ENCODE measurements at regions not wholly inside any gene's neighbourhood (a gene's known extent, or its start where the extent isn't known, plus 50 kb on each side); places are given as distances from the start of the nearest gene placed in this dataset.
A peak's percentile ranks its signal among the peaks of the same experiment; 100 is the strongest.

GRCh38 chr14:42013153-42013552, 406.5 kb downstream of the LRFN5 start:
- H3K4me3 ChIP-seq, result no peak overlapping the region
- no peak for TF ChIP-seq Cebpa-rat (IDR thresholded peaks at IDR 0.05)
- no peak overlapping the region for H3K9ac ChIP-seq
- no peaks in the 10 kb centered on the region for H4K20me1 ChIP-seq
- H3K27me3 ChIP-seq, result no peaks in the 10 kb centered on the region
- no peak overlapping the region for H3K27ac ChIP-seq
- peaks cover 0 to 28% (median 6%) of the 10 kb centered on the region in 10 experiments; a peak in 7 of 20 replicates for H3K4me1 ChIP-seq
- H3K4me2 ChIP-seq, result no peak overlapping the region
- no peaks in the 10 kb centered on the region for H3K36me3 ChIP-seq
- H3K9me3 ChIP-seq (replicated peaks in 1 of 11), result no peaks in the 10 kb centered on the region

- Histone ChIP-seq H3K9me3 (replicated peaks in 1 of 11) (no peaks in the 10 kb centered on the region), H3K27ac (peak overlapping the region in 3 of 11 experiments; percentile 38 to 62 (median 44); a peak in 6 of 22 replicates), H3K36me3 (no peaks in the 10 kb centered on the region), H4K20me1 (no peaks in the 10 kb centered on the region), H3K9ac (no peak overlapping the region; a peak in 1 of 22 replicates), H3K27me3 (no peaks in the 10 kb centered on the region), H3K4me3 (no peak overlapping the region), H3K4me1 (peaks cover 0 to 28% (median 6%) of the 10 kb centered on the region in 10 experiments; a peak in 7 of 20 replicates), H3K4me2 (peak overlapping the region in 8 of 11 experiments; percentile 3 to 62 (median 34); a peak in 11 of 22 replicates)
- TF ChIP-seq Cebpa-rat (IDR thresholded peaks at IDR 0.05), result no peak
Measured at GRCh38 chr14:42011221-42011620, 404.5 kb downstream of the LRFN5 start.

GRCh38 chr14:42004321-42004720, 397.6 kb downstream of the LRFN5 start:
- Histone ChIP-seq H3K4me1 (no peaks in the 10 kb centered on the region), H3K4me2 (no peak overlapping the region), H4K20me1 (no peaks in the 10 kb centered on the region), H3K9me3 (replicated peaks in 1 of 11) (no peaks in the 10 kb centered on the region), H3K27ac (no peak overlapping the region), H3K36me3 (no peaks in the 10 kb centered on the region), H3K9ac (no peak overlapping the region), H3K27me3 (no peaks in the 10 kb centered on the region), H3K4me3 (no peak overlapping the region)
- no peak for TF ChIP-seq Cebpa-rat (IDR thresholded peaks at IDR 0.05)

- Histone ChIP-seq H4K20me1 (no peaks in the 10 kb centered on the region), H3K9ac (no peak overlapping the region), H3K9me3 (replicated peaks in 1 of 11) (no peaks in the 10 kb centered on the region), H3K4me3 (no peak overlapping the region), H3K27me3 (no peaks in the 10 kb centered on the region), H3K4me1 (no peaks in the 10 kb centered on the region), H3K27ac (no peak overlapping the region), H3K4me2 (no peak overlapping the region), H3K36me3 (no peaks in the 10 kb centered on the region)
- TF ChIP-seq Cebpa-rat (IDR thresholded peaks at IDR 0.05), result no peak
Measured at GRCh38 chr14:42002141-42002540, 395.5 kb downstream of the LRFN5 start.

GRCh38 chr14:42001431-42001830, 394.8 kb downstream of the LRFN5 start:
- Histone ChIP-seq H3K36me3 (no peaks in the 10 kb centered on the region), H3K4me2 (no peak overlapping the region), H3K9ac (no peak overlapping the region), H3K9me3 (replicated peaks in 1 of 11) (no peaks in the 10 kb centered on the region), H3K27ac (no peak overlapping the region), H3K4me1 (no peaks in the 10 kb centered on the region), H3K27me3 (no peaks in the 10 kb centered on the region), H3K4me3 (no peak overlapping the region), H4K20me1 (no peaks in the 10 kb centered on the region)
- no peak for TF ChIP-seq Cebpa-rat (IDR thresholded peaks at IDR 0.05)

- H3K4me2 ChIP-seq, result no peak overlapping the region
- no peaks in the 10 kb centered on the region for H3K9me3 ChIP-seq (replicated peaks in 1 of 11)
- no peaks in the 10 kb centered on the region for H3K36me3 ChIP-seq
- H3K4me3 ChIP-seq, result no peak overlapping the region
- H4K20me1 ChIP-seq, result no peaks in the 10 kb centered on the region
- no peaks in the 10 kb centered on the region for H3K4me1 ChIP-seq
- H3K27me3 ChIP-seq, result no peaks in the 10 kb centered on the region
- H3K9ac ChIP-seq, result no peak overlapping the region
- TF ChIP-seq Cebpa-rat (IDR thresholded peaks at IDR 0.05), result no peak
- H3K27ac ChIP-seq, result no peak overlapping the region
Measured at GRCh38 chr14:42000450-42000849, 393.8 kb downstream of the LRFN5 start.

- no peak overlapping the region for H3K4me3 ChIP-seq
- no peaks in the 10 kb centered on the region for H3K36me3 ChIP-seq
- no peaks in the 10 kb centered on the region for H4K20me1 ChIP-seq
- no peaks in the 10 kb centered on the region for H3K27me3 ChIP-seq
- H3K9ac ChIP-seq, result no peak overlapping the region
- no peak for TF ChIP-seq Cebpa-rat (IDR thresholded peaks at IDR 0.05)
- H3K27ac ChIP-seq, result no peak overlapping the region
- peaks cover 0 to 11% (median 0%) of the 10 kb centered on the region in 10 experiments; a peak in 3 of 20 replicates for H3K4me1 ChIP-seq
- no peak overlapping the region for H3K4me2 ChIP-seq
- H3K9me3 ChIP-seq (replicated peaks in 1 of 11), result no peaks in the 10 kb centered on the region
Measured at GRCh38 chr14:41993687-41994086, 387.0 kb downstream of the LRFN5 start.

DNA sequence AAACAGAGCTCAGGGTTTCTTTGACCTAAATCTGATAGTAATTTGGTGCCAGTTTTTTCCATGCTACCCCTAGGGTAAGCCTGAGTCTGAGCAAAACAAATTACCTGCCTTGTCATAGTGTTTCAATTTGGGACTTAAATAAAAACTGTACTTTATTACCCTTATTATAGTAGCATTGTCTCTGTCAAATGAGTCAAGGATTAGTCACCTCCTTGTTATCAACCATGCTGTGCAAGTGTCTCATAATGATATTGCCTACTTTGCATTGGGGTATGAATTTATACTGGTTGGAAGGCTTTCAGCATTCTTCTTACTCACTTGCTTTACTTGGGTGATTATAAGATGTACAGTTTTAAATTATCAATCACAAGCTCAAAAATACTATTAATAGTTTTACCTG, 380.0 kb downstream of the LRFN5 start:
- H3K27ac ChIP-seq, result peak overlapping the region in 2 of 11 experiments; percentile 57 to 58; a peak in 3 of 22 replicates
- H3K27me3 ChIP-seq, result no peaks in the 10 kb centered on the region
- H3K4me1 ChIP-seq, result peaks cover 0 to 34% (median 0%) of the 10 kb centered on the region in 10 experiments; a peak in 6 of 20 replicates
- H3K36me3 ChIP-seq, result no peaks in the 10 kb centered on the region
- H4K20me1 ChIP-seq, result no peaks in the 10 kb centered on the region
- no peak for TF ChIP-seq Cebpa-rat (IDR thresholded peaks at IDR 0.05)
- no peak overlapping the region for H3K9ac ChIP-seq
- no peak overlapping the region for H3K4me3 ChIP-seq
- H3K4me2 ChIP-seq, result peak overlapping the region in 3 of 11 experiments; percentile 32 to 67 (median 58); a peak in 5 of 22 replicates
- H3K9me3 ChIP-seq (replicated peaks in 1 of 11), result no peaks in the 10 kb centered on the region

DNA sequence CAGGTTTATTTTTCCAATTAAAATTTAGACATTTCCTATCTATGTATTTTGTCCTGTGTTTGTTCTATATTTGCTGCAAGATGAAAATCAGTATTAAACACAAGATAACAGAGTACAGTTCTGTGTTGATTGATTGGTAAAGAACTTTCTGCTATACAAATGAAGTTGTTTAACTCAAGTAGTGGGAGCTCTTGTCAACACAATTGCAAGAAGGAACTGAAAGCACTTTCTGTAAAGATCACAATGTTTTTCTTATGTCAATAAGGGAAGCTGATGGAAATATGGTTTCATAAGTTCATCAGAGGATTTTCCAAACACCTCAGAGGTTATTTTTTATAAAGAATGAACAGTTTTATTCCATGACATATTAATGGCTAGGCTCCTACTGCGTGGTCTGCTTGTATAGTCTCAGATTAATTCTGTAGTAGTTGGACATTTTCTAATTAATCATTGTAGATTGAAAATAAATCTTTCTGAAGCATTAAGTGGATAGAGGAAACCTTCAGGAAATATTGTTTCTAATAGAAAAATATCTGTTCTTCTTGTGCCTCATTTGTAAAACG, 379.5 kb downstream of the LRFN5 start:
- H3K9ac ChIP-seq, result no peak overlapping the region
- H3K4me2 ChIP-seq, result peak overlapping the region in 3 of 11 experiments; percentile 32 to 67 (median 58); a peak in 5 of 22 replicates

DNA sequence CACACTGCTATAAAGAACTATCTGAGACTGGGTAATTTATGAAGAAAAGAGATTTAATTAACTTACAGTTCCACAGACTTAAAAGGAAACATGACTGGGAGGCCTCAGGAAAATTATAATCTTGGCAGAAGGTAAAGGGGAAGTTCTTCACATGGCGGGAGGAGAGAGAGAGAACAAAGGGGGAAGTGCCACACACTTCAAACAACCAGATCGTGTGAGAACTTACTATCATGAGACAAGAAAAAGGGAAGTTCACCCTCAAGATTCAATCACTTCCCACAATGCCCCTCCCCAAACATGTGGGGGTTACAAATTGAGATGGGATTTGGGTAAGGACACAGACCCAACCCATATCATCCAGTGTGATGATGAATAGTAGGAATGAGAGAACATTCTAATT, 366.5 kb downstream of the LRFN5 start:
- Histone ChIP-seq H4K20me1 (no peaks in the 10 kb centered on the region), H3K4me2 (no peak overlapping the region), H3K36me3 (no peaks in the 10 kb centered on the region), H3K27me3 (no peaks in the 10 kb centered on the region), H3K4me3 (no peak overlapping the region), H3K9me3 (replicated peaks in 1 of 11) (peaks cover 13 to 30% (median 17%) of the 10 kb centered on the region in 11 experiments), H3K9ac (no peak overlapping the region), H3K27ac (peak overlapping the region in 2 of 11 experiments; percentile 31 to 50; a peak in 2 of 22 replicates), H3K4me1 (peaks cover 0 to 9% (median 0%) of the 10 kb centered on the region in 10 experiments; a peak in 3 of 20 replicates)
- no peak for TF ChIP-seq Cebpa-rat (IDR thresholded peaks at IDR 0.05)

More for the DNA sequence above, 379.5 kb downstream of the LRFN5 start:
- H4K20me1 ChIP-seq, result no peaks in the 10 kb centered on the region
- no peaks in the 10 kb centered on the region for H3K36me3 ChIP-seq
- H3K9me3 ChIP-seq (replicated peaks in 1 of 11), result no peaks in the 10 kb centered on the region
- H3K4me1 ChIP-seq, result peaks cover 0 to 30% (median 0%) of the 10 kb centered on the region in 10 experiments; a peak in 6 of 20 replicates
- peak overlapping the region in 2 of 11 experiments; percentile 57 to 65; a peak in 3 of 22 replicates for H3K27ac ChIP-seq
- no peaks in the 10 kb centered on the region for H3K27me3 ChIP-seq
- TF ChIP-seq Cebpa-rat (IDR thresholded peaks at IDR 0.05), result no peak
- H3K4me3 ChIP-seq, result no peak overlapping the region
